ENCODE measurements at regions not wholly inside any gene's neighbourhood (a gene's known extent, or its start where the extent isn't known, plus 50 kb on each side); places are given as distances from the start of the nearest gene placed in this dataset.
"Not testable (repeated sequence)": the region's sequence is repeated elsewhere in the genome, so short reads cannot be mapped to it uniquely, and the experiment has no call there.

DNA sequence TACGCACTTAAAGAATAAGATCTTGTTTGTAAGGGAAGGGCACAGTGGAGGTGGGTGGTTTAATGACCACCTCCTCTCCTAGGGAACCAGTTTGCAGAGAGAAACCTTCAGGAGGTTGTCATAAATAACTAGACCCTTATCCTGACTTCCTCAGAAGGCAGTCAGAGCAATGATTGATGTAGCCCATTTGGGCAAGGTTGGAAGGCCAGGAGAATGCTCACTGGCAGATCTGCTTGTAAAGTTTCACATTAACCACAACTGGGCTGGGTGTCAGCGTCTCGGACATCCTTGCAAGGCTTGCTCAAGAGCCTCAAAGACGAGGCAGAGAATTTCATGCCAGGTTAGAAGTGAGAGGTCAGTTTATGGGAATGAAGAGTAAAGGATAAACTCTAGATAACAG, 87.6 kb upstream of the TRABD2B start:
- DNase-seq (ENCODE audit: low read depth) = no peak

DNA sequence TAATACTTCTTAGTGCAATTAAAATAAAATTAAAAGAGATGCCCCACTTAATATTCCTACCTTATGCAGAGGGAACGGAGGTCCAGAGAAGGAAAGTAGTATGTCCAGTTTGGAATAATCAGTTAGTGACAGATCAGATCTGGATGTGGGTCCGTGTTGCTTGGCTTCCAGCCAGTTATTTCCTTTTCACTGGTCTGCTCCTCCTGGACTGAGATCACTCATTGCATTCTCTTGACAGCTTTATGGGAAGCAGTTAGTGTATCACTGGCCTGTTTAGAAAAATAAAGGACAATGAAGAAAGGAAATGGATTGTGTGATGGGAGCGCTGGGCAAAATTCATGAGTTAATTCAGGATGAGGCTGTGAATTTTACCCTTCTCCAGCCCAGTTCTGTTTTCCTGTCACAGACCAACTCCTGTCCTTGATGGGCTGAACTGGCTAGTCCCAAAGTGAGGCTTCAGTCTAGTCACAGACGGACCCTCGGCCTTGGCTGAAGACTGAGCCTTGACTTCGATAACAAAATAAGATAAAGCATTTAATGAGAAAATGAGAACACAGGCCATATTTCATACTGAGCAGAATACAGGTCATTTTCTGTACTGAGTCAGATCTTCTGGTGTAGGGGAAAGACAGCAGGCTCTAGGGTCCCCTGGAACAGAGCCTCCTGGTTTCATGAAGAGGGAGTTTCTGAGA, 85.2 kb upstream of the TRABD2B start:
- DNase-seq (ENCODE audit: low read depth) = no peak

DNA sequence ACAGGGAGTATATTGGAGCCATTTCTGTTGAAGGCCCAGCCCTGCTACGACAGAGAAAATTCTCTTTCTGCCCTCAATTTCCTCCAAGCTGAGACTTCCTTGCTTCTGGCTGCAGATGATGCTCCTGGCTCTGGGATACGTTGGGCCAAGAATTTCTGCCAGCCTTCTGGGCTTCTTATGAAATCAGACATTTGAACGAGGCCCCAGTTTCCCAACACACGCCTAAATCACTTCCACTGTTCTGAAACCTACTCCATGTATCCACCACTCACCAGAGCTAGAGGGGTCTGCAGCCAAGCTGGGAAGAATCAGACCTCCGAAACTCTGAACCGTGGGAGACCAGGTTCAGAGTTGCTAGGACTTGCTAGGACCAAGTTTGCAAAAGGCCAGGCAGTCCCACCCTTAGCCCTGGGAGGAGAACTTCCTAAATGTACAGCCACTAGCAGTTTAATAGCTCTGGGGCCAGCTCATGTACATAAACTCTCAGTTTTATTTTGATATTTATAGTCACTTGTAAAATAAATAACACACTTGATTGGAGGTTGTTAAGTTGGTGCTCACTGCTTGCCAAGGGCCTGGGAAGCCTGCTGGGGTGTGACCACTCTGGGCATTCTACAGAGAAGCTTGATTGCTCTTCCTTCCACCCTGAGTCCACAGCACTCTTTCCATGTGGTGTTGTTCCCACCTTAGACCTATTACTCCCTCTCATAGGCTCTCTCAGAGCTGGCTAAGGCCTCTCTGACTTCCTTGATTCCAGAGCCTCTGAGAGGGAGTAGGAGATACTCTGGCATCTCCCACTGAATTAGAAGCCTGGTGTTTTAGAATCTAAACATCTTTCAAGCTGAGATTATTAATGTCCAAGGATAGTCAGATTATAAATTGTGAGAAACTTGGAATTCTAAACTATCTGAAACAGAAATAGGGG, 83.4 kb upstream of the TRABD2B start:
- no peak for DNase-seq (ENCODE audit: low read depth)

DNA sequence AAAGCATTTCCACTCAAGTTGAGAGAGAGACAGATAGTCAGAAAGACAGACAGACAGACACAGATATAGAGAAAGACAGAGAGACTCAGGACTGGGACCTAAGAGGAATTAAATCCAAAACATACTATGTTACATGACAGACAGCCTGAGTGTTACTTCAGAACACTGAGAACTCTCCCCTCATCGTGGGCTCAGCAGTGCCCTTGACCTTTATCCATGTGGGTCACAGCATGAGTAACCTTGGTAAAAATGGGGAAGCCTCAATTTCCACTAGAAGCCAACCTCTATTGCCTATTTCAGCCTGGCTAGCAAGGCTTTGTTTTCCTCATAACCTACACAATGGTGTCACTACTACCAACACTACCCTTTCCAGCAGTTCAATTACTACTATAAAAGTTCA, 81.9 kb upstream of the TRABD2B start:
- DNase-seq (ENCODE audit: low read depth) = no peak

DNA sequence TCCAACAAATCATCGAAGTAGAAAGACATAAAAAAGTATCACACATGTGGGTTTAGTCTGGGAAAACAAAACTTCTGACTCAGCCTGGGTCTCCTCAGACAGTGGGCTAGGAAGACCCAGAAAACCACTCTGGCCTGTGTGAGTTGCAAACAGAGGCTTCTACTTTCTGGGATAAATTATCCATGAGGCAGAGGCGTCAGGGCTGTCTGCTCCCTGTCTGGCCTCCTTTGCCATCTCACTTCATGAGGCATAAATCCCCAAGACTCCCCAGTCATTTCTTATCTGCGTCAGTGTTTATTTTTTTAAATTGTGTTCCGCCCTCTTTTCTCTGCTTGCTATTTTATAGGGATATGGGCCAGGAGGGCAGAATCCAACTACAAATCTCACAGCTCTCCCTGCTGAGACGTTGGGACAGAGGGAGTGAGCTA, 80.6 kb upstream of the TRABD2B start:
- no peak for DNase-seq (ENCODE audit: low read depth)

DNA sequence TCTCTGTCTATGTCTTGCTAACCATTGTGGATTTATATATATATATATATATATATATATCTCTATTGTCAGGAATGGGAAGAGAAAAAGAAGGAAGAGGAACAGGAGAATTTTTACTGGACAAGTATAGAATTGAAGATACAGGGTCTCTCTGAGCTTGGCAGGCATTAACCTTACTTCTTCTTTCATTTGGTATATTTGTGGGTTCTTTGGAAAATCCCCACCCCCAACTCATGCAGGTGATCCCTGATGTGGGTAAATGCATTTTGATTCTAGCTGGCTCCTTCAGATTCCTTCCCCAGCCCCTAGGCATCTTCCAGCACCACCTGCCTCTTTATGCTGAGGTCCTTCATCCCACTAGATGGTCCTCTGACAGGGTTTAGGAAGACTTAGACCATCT, 78.8 kb upstream of the TRABD2B start:
- DNase-seq (ENCODE audit: low read depth) = no peak

DNA sequence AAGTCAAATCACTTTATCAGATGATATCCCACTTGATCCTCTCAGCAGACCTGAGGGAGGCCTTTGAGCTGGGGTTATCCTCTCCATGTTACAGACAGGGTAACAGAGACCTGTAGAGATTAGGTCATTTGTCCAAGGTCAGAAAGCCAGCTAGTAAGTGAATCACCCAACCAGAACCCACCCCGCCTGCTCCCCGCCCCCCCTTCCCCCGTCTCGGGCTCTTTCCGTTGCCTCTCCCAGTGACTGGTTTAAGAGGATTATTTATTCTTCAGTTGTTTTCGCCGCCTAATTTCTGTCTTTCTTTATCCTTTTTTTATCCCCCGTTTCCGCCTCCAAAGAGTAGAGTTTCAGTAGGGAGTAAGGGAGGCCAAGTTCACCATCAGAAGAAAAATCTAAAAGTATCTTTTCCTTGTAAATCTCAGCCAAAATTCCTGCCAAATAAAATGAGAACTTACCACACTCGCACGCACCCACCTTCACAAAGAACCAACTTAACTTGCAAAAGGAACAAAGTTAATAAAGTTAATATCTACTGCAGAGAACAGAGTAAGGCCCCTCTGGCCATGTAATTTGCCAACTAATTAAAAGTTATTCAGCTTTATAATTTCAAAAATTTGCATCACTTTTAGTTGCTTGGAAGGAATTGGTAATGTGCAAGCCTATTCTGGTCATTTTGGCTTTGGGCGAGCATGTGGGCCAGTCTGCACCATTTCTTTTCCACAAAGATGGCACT, 76.8 kb upstream of the TRABD2B start:
- DNase-seq (ENCODE audit: low read depth) = no peak

DNA sequence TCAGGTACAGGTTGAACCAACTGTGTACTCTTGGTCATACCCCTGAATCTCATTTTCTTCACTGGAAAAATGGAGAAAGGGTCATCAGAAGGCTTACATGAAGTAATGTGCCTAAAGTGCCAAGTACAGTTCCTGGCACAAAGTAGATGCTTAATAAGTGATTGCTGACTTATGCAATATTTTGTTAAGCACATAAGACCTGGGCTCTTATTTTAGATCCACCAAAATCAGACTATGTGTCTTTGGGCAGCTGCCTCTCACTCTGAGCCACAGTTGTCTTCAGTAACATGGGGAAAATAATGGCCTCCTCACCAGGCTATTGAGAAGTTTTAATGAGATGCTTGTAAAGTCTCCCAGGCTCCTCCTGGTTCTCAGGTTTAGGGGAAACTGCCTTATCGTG, 74.3 kb upstream of the TRABD2B start:
- DNase-seq (ENCODE audit: low read depth) = no peak

DNA sequence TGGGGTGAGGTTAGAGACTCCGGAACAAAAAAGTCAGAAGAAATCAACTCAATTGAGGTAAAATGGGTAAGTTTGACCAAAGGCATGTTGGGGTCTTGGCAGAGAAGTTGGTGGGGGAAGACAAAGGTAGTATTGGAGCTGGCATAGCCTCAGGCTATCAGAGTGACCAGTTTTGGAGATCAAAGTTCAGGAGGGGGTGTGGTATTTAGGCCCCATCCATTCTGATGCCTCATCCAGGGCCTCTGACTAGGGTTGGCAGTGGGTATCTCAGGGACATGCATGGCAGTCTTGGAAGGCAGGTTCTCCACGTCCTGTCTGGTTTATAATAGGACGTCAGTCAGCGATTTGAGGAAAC, 73.2 kb upstream of the TRABD2B start:
- DNase-seq (ENCODE audit: low read depth) = no peak

DNA sequence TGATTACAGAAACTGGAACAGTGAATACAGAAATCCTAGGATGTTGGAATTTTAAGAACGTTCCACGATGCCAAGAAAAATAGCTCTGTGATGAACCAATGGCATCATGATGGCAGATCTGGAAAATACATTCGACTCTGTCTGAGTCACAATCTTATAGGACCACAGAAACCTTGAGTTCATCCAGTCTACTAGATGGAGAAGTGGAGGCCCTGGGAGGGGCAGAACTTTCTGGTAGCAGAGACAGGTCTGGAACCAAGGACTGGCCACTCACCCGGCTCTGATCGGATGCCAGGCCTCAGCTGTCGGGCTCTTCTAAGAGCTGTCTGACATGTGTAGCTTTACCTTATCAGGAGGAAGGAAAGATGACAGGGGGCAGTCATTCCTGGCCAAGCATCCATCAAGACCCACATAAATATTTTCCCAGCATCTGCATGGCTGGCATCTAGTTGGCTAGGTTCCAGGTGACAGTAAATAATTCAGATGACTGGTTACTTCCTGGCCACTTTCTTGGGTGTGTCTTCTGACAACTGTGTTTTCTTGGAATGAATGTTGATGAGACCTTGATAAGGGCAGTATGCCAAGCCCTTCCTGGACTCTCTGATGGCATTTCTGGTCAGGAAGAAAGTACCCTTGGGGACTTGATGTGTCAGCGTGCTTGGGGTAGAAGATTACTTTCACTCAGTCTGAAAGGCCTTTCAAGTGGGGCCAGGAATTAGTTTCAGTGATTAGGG, 72.6 kb upstream of the TRABD2B start:
- DNase-seq (ENCODE audit: low read depth) = no peak

DNA sequence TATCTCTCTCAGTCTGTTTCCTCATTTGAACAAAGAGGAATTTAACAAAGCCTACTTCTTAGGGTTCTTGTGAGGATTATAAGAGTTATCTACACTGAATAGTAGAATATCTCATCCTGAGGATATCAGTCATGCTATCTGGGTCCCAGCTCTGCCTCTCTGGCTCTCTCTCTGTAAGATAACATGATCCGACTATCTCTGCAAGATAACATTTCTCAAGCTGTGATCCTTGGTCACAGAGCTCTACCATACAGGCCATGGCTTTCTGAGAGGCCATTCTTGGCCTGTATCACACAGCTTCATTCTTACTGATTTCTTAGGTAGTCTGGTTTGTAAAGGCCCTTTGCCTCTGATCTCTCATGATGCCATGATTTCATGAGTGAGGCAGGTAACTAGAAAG, 71.0 kb upstream of the TRABD2B start:
- DNase-seq (ENCODE audit: low read depth) = no peak

DNA sequence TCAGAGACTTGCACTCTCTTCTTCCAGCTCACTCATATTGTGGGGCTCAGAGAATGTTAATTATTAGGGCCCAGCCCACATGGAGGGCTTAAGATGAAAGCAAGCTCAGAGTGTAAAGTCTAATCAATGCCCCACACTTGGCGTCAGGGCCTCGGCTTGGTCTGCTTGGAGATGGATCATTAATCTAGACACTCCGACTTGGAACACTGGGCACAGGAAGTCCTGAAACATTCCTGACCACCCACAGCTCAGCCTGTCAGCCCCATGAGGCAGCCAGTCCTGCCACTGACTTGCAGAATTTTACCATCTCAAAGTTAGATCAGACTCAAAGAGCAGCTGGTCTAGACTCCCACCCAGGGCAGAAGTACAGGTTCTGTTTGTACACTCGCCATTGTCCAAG, 69.8 kb upstream of the TRABD2B start:
- DNase-seq (ENCODE audit: low read depth) = no peak

DNA sequence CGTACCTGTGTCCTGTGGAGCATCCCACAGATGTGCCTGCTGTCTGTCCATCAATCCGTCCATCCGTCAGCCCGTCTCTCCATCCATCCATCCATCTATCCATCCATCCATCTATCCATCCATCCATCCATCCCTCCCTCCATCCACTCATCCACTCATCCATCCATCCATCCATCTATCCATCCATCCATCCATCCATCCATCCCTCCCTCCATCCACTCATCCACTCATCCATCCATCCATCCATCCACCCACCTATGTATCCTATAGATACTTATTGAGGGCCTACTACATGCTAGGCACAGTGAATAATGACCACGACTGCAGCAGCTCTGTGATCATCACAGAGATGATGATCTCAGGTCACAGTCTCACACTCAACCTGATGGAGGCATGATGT, 67.5 kb upstream of the TRABD2B start:
- not testable (repeated sequence) for DNase-seq (ENCODE audit: low read depth)

DNA sequence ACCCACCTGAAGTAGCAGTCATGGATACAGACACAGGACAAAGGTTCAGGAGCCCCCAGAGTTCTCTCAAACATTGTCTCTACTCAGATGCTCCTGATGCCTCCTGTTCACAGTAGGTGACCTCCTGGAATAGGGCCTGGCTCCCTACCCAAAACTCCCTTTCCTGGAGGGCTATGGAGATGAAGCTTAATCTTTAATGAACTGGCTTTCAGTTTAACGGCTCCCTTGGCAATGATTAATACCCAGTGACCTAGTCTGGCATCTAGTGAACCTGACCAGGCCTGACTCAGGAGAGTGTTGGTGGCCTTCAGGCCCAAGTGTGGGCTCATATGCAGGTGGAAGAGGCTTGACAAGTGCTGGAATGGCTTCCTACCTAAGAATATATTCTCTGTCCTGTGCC, 65.2 kb upstream of the TRABD2B start:
- no peak for DNase-seq (ENCODE audit: low read depth)

DNA sequence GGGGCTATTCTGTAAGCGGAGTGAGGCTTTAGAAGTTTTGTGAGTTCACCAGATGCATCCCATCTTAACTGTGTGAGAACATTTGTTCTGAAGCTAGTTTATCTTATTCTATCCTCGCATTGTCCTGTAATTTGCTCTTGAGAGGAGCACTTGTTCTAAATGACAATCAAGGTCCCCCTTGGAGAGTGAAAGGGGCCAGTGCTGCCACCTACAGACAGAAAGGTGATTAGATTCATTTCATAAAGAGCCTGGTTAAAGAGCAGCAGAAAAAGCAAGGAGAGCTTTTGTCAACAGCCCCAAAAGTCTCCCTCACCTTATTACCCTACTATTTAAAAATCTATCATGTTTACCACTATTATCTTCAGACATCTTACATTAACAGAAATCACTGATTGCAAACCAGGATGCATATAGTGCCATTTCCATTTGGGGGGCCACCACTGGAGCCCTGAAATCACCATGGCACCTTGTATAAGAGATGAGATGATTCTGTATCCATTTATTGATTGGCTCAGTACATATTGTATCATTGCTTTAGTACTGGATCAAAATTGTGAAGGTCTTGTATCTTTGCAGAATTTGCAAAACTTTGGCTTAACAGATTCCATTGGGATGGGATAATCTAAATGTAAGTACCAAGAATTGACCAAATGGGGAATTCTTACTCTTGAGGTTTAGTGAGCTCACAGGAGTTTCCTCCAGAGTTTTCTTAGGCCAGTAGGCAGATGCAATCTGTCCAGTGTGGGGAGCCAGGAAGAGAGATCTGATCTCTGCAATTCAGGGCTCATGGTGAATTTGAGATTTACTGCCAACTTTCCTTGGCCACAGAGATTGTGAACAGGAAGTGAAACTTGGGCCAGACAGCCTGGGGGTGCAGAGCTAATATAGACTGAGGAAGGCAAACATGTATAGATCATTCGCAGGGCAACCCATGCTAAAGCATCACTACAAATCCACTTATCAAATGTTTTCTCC, 64.3 kb upstream of the TRABD2B start:
- DNase-seq (ENCODE audit: low read depth) = no peak

DNA sequence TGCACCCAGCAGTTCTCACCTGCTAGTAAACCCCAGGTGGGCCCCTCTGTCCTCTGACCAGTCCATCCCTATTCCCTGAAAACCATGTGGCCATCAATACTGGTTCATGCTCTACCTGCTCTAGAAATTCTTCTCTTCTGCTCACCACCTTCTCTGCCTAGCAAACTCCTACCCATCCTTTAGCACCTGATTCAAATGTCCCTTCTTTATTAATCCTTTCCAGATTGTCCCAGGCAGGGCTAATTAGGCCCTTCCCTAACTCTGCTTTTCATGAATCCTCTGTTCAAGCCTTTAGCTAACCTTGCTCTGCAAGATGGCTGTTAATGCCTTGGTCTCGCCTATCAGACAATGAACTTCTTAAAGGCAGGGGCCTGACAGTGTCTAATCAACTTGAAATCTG, 62.1 kb upstream of the TRABD2B start:
- DNase-seq (ENCODE audit: low read depth) = no peak

DNA sequence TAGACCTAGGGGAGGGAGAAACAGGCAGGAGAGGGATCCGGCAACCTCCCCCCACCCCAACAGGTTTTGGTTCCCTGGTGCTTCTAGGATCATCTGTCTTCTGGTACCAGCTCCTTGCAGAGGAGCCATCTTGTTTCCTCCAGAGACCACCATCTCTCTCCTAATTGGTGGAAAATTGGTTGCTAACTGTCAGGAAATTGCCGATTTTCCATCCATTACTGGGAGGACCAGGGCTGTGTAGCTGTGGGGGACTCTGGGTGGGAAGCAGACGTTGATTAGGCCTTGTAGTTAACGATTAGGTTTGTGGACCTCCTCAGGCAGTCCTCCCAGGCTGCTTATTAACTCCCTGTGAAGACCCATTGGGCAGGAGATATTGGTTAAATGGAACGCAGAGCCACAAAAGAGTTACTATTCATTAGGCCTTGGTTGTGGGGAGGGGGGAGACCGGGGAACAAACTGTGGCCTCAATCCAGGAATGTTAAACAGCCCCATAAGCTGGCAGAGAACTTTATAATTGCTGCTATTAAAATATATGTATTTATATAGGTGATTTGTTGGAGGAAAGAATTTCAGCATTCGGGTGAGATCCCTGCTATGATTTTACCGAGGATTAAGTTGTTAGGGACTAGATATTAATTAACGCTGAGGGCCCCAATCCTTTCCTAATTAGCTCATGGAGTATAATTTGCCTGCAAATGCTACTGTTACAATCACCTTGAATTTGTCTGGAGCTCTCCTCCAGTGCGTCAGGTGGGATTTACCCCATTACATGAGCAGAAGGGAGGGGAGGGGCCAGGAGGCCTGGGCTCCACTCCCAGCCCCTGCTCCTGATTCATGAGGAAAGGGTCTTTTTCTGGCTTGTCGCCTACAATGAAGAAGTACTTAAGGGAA, 61.2 kb upstream of the TRABD2B start:
- no peak for DNase-seq (ENCODE audit: low read depth)

DNA sequence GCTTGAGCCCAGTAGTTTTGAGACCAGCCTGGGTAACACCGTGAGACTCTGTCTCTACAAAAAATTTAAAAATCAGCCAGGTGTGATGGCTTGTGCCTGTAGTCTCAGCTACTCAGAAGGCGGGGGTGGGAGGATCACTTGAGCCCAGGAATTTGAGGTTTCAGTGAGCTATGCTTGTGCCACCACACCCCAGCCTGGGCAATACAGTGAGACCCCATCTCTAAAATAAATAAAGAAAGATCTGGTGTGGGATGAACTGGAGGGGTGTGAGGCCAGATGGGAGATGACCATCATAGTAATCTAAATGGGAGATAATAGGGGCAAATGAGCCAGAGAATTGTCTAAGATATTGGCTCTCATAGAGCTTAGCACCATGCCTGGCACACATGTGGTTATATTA, 60.1 kb upstream of the TRABD2B start:
- DNase-seq (ENCODE audit: low read depth) = no peak

DNA sequence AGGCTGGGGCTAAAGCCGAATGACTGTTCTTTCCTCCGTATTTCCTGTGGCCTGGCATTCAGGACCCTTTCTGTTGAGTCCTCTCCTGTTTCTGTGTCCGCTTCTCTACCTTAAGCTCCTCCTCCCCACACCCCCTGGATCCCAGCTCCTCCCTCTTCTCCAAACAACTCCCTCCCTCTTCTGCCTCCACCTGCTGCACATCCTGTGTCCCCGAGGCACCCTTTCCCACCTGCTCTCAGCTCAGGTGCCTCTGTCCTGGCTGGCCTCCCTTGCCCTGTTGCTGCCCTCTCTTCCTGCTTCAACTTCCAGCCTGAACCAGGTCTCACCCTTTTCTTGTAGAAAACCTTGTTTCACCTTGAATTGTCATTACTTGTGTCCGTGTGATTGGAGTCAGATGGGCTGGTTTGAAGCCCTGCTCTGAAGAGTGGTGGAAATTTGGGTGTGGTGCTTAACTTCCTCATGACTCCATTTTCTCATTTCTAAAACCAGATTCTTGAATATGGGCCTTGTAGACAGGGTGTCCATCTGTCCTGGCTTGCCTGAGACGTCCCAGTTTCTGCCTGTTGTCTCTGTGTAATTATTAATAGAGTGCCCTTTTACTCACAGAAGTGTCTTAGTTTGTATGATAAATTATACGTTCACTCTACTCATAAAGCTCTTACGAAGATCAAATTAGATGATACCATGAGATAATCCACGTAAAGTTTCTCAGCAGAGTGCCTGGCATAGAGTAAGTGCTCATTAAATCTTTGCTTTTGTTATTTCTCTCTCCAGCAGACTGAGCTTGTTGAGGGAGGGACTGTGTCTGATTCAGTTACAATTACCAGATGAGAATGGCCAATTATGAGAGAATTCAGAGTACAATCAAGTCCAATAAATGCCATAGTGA, 58.9 kb upstream of the TRABD2B start:
- no peak for DNase-seq (ENCODE audit: low read depth)

All from forelimb muscle (tissue), 1 donor.